Trophoblast cell (in vitro differentiated cells and primary cell): ENCODE measurements at regions not wholly inside any gene's neighbourhood (a gene's known extent, or its start where the extent isn't known, plus 50 kb on each side); places are given as distances from the start of the nearest gene placed in this dataset.
A peak's percentile ranks its signal among the peaks of the same experiment; 100 is the strongest.

Experiments used
- DNase-seq, 2 donors: peaks; one replicate each; pipeline ENCODE4 v3.0.0-alpha.2; 2016
- H2AFZ ChIP-seq: 2 replicates; pipeline ENCODE4 v1.6.1; 2013; ENCODE audit warnings: low read length, moderate library complexity, mild to moderate bottlenecking; ENCODE audit not compliant: insufficient read depth, poor library complexity
- H2AK5ac ChIP-seq: 2 replicates; pipeline ENCODE4 v1.6.1; 2013; ENCODE audit warnings: mild to moderate bottlenecking, low read length
- H2BK120ac ChIP-seq: 2 replicates; pipeline ENCODE4 v1.6.1; 2013; ENCODE audit warnings: low read length, mild to moderate bottlenecking, moderate library complexity; ENCODE audit not compliant: insufficient read depth, poor library complexity
- H2BK12ac ChIP-seq: 2 replicates; pipeline ENCODE4 v1.6.1; 2013; ENCODE audit warnings: mild to moderate bottlenecking, low read length, moderate library complexity
- H2BK5ac ChIP-seq: 2 replicates; pipeline ENCODE4 v1.6.1; 2013; ENCODE audit warnings: low read length, low read depth, moderate library complexity, mild to moderate bottlenecking; ENCODE audit not compliant: poor library complexity
- H3K14ac ChIP-seq: 2 replicates; pipeline ENCODE4 v1.6.1; 2013; ENCODE audit warnings: mild to moderate bottlenecking, low read length
- H3K18ac ChIP-seq: 2 replicates; pipeline ENCODE4 v1.6.1; 2013; ENCODE audit warnings: mild to moderate bottlenecking, low read length
- H3K23ac ChIP-seq: 2 replicates; pipeline ENCODE4 v1.6.1; 2013; ENCODE audit warnings: low read length
- H3K27ac ChIP-seq: 2 replicates; pipeline ENCODE4 v1.5.1; 2013; ENCODE audit warnings: low read depth, mild to moderate bottlenecking, inconsistent platforms, low read length, moderate library complexity
- H3K27me3 ChIP-seq: 2 replicates; pipeline ENCODE4 v1.6.1; 2013; ENCODE audit warnings: inconsistent platforms, mild to moderate bottlenecking, low read length, moderate library complexity; ENCODE audit not compliant: insufficient read depth
- H3K36me3 ChIP-seq, 2 experiments: 1 replicate in 1 of 2; 2 replicates in 1 of 2; pipeline ENCODE4 v1.6.1; 2013; ENCODE audit warnings: low read length in 2 of 2, mild to moderate bottlenecking in 2 of 2, moderate library complexity in 1 of 2; ENCODE audit not compliant: insufficient read depth in 2 of 2, control insufficient read depth in 1 of 2
- H3K4ac ChIP-seq: 2 replicates; pipeline ENCODE4 v1.6.1; 2013; ENCODE audit warnings: low read depth, mild to moderate bottlenecking, low read length, moderate library complexity
- H3K4me1 ChIP-seq, 2 experiments: 1 replicate in 1 of 2; 2 replicates in 1 of 2; pipeline ENCODE4 v1.6.1; 2013; ENCODE audit warnings: low read length in 2 of 2, mild to moderate bottlenecking in 2 of 2, moderate library complexity in 1 of 2; ENCODE audit not compliant: insufficient read depth in 2 of 2, control insufficient read depth in 1 of 2
- H3K4me2 ChIP-seq: 2 replicates; pipeline ENCODE4 v1.6.1; 2013; ENCODE audit warnings: inconsistent platforms, mild to moderate bottlenecking, low read length, moderate library complexity
- H3K4me3 ChIP-seq: 2 replicates; pipeline ENCODE4 v1.5.1; 2013; ENCODE audit warnings: mild to moderate bottlenecking, low read depth, low read length, inconsistent platforms
- H3K79me1 ChIP-seq: one replicate; pipeline ENCODE4 v1.6.1; 2013; ENCODE audit warnings: low read length
- H3K79me2 ChIP-seq: 2 replicates; pipeline ENCODE4 v1.6.1; 2013; ENCODE audit warnings: low read length, mild to moderate bottlenecking; ENCODE audit not compliant: control insufficient read depth, insufficient read depth, poor library complexity
- H3K9ac ChIP-seq: 2 replicates; pipeline ENCODE4 v1.6.1; 2013; ENCODE audit warnings: mild to moderate bottlenecking, low read length
- H3K9me3 ChIP-seq: 2 replicates; pipeline ENCODE4 v1.6.1; 2013; ENCODE audit warnings: low read depth, mild to moderate bottlenecking, control low read depth, inconsistent platforms, low read length; ENCODE audit not compliant: insufficient read depth
- H4K12ac ChIP-seq: 2 replicates; pipeline ENCODE4 v1.6.1; 2013; ENCODE audit warnings: low read depth, mild to moderate bottlenecking, low read length, moderate library complexity
- H4K8ac ChIP-seq: 2 replicates; pipeline ENCODE4 v1.6.1; 2013; ENCODE audit warnings: low read depth, mild to moderate bottlenecking, low read length, moderate library complexity
- H4K91ac ChIP-seq: one replicate; pipeline ENCODE4 v1.6.1; 2013; ENCODE audit warnings: low read depth, mild to moderate bottlenecking, low read length, moderate library complexity
- WGBS: extraction: QIAGEN DNeasy Blood & Tissue Kit; methylation state at CpG from one replicate; pipeline ENCODE4 v1.1.7; 2013; ENCODE audit warnings: missing lambda C conversion rate; ENCODE audit not compliant: insufficient read length, insufficient coverage; ENCODE audit errors: extremely low coverage; 5-methylcytosine and 5-hydroxymethylcytosine counted together

GRCh38 chr5:104178066-104178465 lies 615.5 kb upstream of the NUDT12 start:
- no peak overlapping the region for H4K8ac ChIP-seq
- H3K4me1 ChIP-seq, result no peaks in the 10 kb centered on the region
- no peak for DNase-seq
- H3K14ac ChIP-seq, result no peak overlapping the region
- H3K27ac ChIP-seq, result no peak overlapping the region
- no peaks in the 10 kb centered on the region for H3K36me3 ChIP-seq
- no peak overlapping the region for H2AFZ ChIP-seq
- no peak overlapping the region for H3K23ac ChIP-seq
- no peak overlapping the region for H3K4ac ChIP-seq
- H3K18ac ChIP-seq, result no peak overlapping the region
- no peaks in the 10 kb centered on the region for H3K79me2 ChIP-seq
- no peak overlapping the region for H3K4me3 ChIP-seq
- no CpG with 5 or more reads among the region's 8 CpGs for WGBS
- H4K12ac ChIP-seq, result no peak overlapping the region
- H2BK12ac ChIP-seq, result no peak overlapping the region
- no peaks in the 10 kb centered on the region for H3K27me3 ChIP-seq
- H3K79me1 ChIP-seq, result no peaks in the 10 kb centered on the region
- no peak overlapping the region for H2BK5ac ChIP-seq
- H4K91ac ChIP-seq, result no peak overlapping the region
- H2BK120ac ChIP-seq, result no peak overlapping the region
- H2AK5ac ChIP-seq, result no peak overlapping the region
- peaks cover 6% of the 10 kb centered on the region for H3K9me3 ChIP-seq
- H3K9ac ChIP-seq, result no peak overlapping the region
- H3K4me2 ChIP-seq, result no peak overlapping the region

GRCh38 chr5:104177651-104178050 lies 615.1 kb upstream of the NUDT12 start:
- Histone ChIP-seq H4K91ac (no peak overlapping the region), H2BK120ac (no peak overlapping the region), H3K79me2 (no peaks in the 10 kb centered on the region), H3K18ac (no peak overlapping the region), H3K4me1 (no peaks in the 10 kb centered on the region), H3K36me3 (no peaks in the 10 kb centered on the region), H2BK12ac (no peak overlapping the region), H3K9me3 (peaks cover 6% of the 10 kb centered on the region), H3K9ac (no peak overlapping the region), H3K27ac (no peak overlapping the region), H2AK5ac (no peak overlapping the region), H3K27me3 (no peaks in the 10 kb centered on the region), H3K14ac (no peak overlapping the region), H3K4ac (no peak overlapping the region), H3K79me1 (no peaks in the 10 kb centered on the region), H4K12ac (no peak overlapping the region), H2BK5ac (no peak overlapping the region), H4K8ac (no peak overlapping the region), H2AFZ (no peak overlapping the region), H3K4me2 (no peak overlapping the region), H3K4me3 (no peak overlapping the region), H3K23ac (no peak overlapping the region)
- DNase-seq, result no peak
- WGBS, result no CpG with 5 or more reads among the region's 2 CpGs

- H2BK5ac ChIP-seq, result no peak overlapping the region
- H2BK120ac ChIP-seq, result no peak overlapping the region
- no peak overlapping the region for H3K4ac ChIP-seq
- H3K9me3 ChIP-seq, result no peaks in the 10 kb centered on the region
- no peak overlapping the region for H3K23ac ChIP-seq
- no peak overlapping the region for H2BK12ac ChIP-seq
- no peaks in the 10 kb centered on the region for H3K79me2 ChIP-seq
- H3K4me2 ChIP-seq, result no peak overlapping the region
- H3K27ac ChIP-seq, result no peak overlapping the region
- no peaks in the 10 kb centered on the region for H3K79me1 ChIP-seq
- no peak overlapping the region for H3K9ac ChIP-seq
- H3K18ac ChIP-seq, result no peak overlapping the region
- no CpG with 5 or more reads among the region's 5 CpGs for WGBS
- H4K91ac ChIP-seq, result no peak overlapping the region
- H3K4me1 ChIP-seq, result no peaks in the 10 kb centered on the region
- no peak overlapping the region for H2AK5ac ChIP-seq
- H2AFZ ChIP-seq, result no peak overlapping the region
- no peak overlapping the region for H3K14ac ChIP-seq
- no peaks in the 10 kb centered on the region for H3K27me3 ChIP-seq
- H3K36me3 ChIP-seq, result no peaks in the 10 kb centered on the region
- H4K8ac ChIP-seq, result no peak overlapping the region
- H3K4me3 ChIP-seq, result no peak overlapping the region
- no peak for DNase-seq
- no peak overlapping the region for H4K12ac ChIP-seq
Observed at GRCh38 chr5:104172976-104173375, 610.4 kb upstream of the NUDT12 start.

GRCh38 chr5:104171958-104172690 lies 609.5 kb upstream of the NUDT12 start:
- no peak overlapping the region for H2BK12ac ChIP-seq
- H2AK5ac ChIP-seq, result no peak overlapping the region
- no peak overlapping the region for H3K23ac ChIP-seq
- H3K14ac ChIP-seq, result no peak overlapping the region
- no peak overlapping the region for H3K9ac ChIP-seq
- H3K4me3 ChIP-seq, result no peak overlapping the region
- no peaks in the 10 kb centered on the region for H3K79me1 ChIP-seq
- H4K8ac ChIP-seq, result no peak overlapping the region
- WGBS, result no CpG with 5 or more reads among the region's 3 CpGs
- H3K4me1 ChIP-seq, result no peaks in the 10 kb centered on the region
- no peak overlapping the region for H4K12ac ChIP-seq
- H3K36me3 ChIP-seq, result no peaks in the 10 kb centered on the region
- H3K4ac ChIP-seq, result no peak overlapping the region
- H3K27me3 ChIP-seq, result no peaks in the 10 kb centered on the region
- H4K91ac ChIP-seq, result no peak overlapping the region
- H2BK5ac ChIP-seq, result no peak overlapping the region
- H3K4me2 ChIP-seq, result no peak overlapping the region
- H2BK120ac ChIP-seq, result no peak overlapping the region
- no peak overlapping the region for H2AFZ ChIP-seq
- DNase-seq, result peak in 1 of 2 donors; percentile 28
- H3K9me3 ChIP-seq, result no peaks in the 10 kb centered on the region
- no peak overlapping the region for H3K27ac ChIP-seq
- H3K18ac ChIP-seq, result no peak overlapping the region
- no peaks in the 10 kb centered on the region for H3K79me2 ChIP-seq
